ENCODE measurements at regions not wholly inside any gene's neighbourhood (a gene's known extent, or its start where the extent isn't known, plus 50 kb on each side); places are given as distances from the start of the nearest gene placed in this dataset.

DNA sequence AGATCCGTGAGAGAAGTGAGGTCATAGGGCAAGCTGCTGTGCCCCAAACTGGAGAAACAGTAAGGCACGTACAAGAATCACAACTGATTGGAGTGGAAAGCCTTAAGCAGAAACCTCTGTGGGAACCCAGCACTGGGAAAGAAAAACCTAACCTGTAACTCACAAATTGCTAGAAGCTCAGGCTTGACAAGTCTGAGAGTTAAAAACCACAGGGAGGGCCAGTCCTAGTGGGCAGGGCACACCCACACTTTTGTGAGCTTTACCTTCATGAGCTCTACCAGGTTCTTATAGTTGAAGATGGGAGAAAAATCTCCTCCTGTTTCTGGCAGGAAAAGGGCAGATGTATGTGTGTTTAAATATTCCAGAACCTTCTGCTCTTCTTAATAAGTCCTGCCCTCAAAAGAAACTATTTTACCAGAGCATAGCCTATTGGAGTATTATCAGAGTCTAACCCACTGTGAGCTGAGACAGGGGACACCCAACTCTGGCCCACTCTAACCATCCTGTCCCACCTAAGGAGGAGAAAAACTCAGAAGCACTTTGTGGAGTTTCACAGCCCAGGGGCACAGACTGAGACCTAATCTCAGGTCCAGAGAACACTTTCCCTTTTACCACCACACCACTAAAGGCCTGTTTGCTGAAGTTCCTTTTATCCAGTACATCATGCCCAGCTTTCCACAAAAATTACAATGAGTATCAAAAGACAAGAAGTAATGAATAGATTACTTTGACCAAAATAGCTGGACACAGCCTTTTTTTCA is 1265.7 kb upstream of the CHAC2 start:
- CTCF ChIA-PET = no interaction called here
- no TSS peak for BruUV-seq (replicated peaks)

GRCh38 chr2:52500561-52500960 is 1267.0 kb upstream of the CHAC2 start:
- Histone ChIP-seq H3K36me3 (ENCODE audit: low read depth) (no peaks in the 10 kb centered on the region), H3F3A (ENCODE audit: insufficient read depth, low read depth) (no peaks in the 10 kb centered on the region), H3K27ac (no peak overlapping the region), H3K9me2 (ENCODE audit: insufficient read depth) (no peaks in the 10 kb centered on the region), H3K9me3 (ENCODE audit: insufficient read depth, low read depth) (no peaks in the 10 kb centered on the region), H3K4me2 (no peak overlapping the region), H3K79me2 (ENCODE audit: low read depth) (no peaks in the 10 kb centered on the region), H4K20me1 (ENCODE audit: insufficient read depth) (no peaks in the 10 kb centered on the region), H2AFZ (no peak overlapping the region), H3K4me3 (no peak overlapping the region), H3K4me1 (replicated peaks; ENCODE audit: insufficient read depth) (no peaks in the 10 kb centered on the region), H3K27me3 (ENCODE audit: insufficient read depth, low read depth) (no peaks in the 10 kb centered on the region)
- intact Hi-C loops (cut with micrococcal nuclease; ENCODE audit: unreplicated experiment) = no loop called here
- DNase-seq = no peak
- BruUV-seq (replicated peaks) = no TSS peak
- ChIA-PET CTCF (no interaction called here), POLR2A (ENCODE audit: unreplicated experiment) (no interaction called here)
- no peak for TF ChIP-seq CTCF (conservative IDR thresholded peaks at IDR 0.05)
- TF ChIP-seq EZH2 (IDR thresholded peaks at IDR 0.05; ENCODE audit: low read depth) = no peak

More for the DNA sequence above, 1265.7 kb upstream of the CHAC2 start:
- no peak overlapping the region for H3K4me3 ChIP-seq
- H3K9me2 ChIP-seq (ENCODE audit: insufficient read depth) = no peaks in the 10 kb centered on the region
- no peaks in the 10 kb centered on the region for H3F3A ChIP-seq (ENCODE audit: insufficient read depth, low read depth)
- H3K36me3 ChIP-seq (ENCODE audit: low read depth) = no peaks in the 10 kb centered on the region
- peak in 1 of 2 experiments; percentile 9 for DNase-seq
- no peaks in the 10 kb centered on the region for H4K20me1 ChIP-seq (ENCODE audit: insufficient read depth)
- intact Hi-C loops (cut with micrococcal nuclease; ENCODE audit: unreplicated experiment) = no loop called here
- no peaks in the 10 kb centered on the region for H3K9me3 ChIP-seq (ENCODE audit: insufficient read depth, low read depth)
- H3K4me2 ChIP-seq = no peak overlapping the region
- H2AFZ ChIP-seq = no peak overlapping the region
- H3K27me3 ChIP-seq (ENCODE audit: insufficient read depth, low read depth) = no peaks in the 10 kb centered on the region
- no peaks in the 10 kb centered on the region for H3K4me1 ChIP-seq (replicated peaks; ENCODE audit: insufficient read depth)
- H3K79me2 ChIP-seq (ENCODE audit: low read depth) = no peaks in the 10 kb centered on the region
- H3K27ac ChIP-seq = no peak overlapping the region
- TF ChIP-seq EZH2 (IDR thresholded peaks at IDR 0.05; ENCODE audit: low read depth) (no peak), CTCF (conservative IDR thresholded peaks at IDR 0.05) (no peak)
- POLR2A ChIA-PET (ENCODE audit: unreplicated experiment) = no interaction called here

GRCh38 chr2:52498077-52498750 is 1269.4 kb upstream of the CHAC2 start:
- intact Hi-C loops (cut with micrococcal nuclease; ENCODE audit: unreplicated experiment) = no loop called here
- Histone ChIP-seq H3K9me3 (ENCODE audit: insufficient read depth, low read depth) (no peaks in the 10 kb centered on the region), H3K4me2 (no peak overlapping the region), H3K4me3 (no peak overlapping the region), H4K20me1 (ENCODE audit: insufficient read depth) (no peaks in the 10 kb centered on the region), H2AFZ (no peak overlapping the region), H3K9me2 (ENCODE audit: insufficient read depth) (no peaks in the 10 kb centered on the region), H3K4me1 (replicated peaks; ENCODE audit: insufficient read depth) (no peaks in the 10 kb centered on the region), H3K27me3 (ENCODE audit: insufficient read depth, low read depth) (no peaks in the 10 kb centered on the region), H3K36me3 (ENCODE audit: low read depth) (no peaks in the 10 kb centered on the region), H3F3A (ENCODE audit: insufficient read depth, low read depth) (no peaks in the 10 kb centered on the region), H3K27ac (no peak overlapping the region), H3K79me2 (ENCODE audit: low read depth) (no peaks in the 10 kb centered on the region)
- BruUV-seq (replicated peaks) = no TSS peak
- CTCF ChIA-PET = no interaction called here
- no peak for DNase-seq
- POLR2A ChIA-PET (ENCODE audit: unreplicated experiment) = no interaction called here
- TF ChIP-seq CTCF (conservative IDR thresholded peaks at IDR 0.05) (no peak), EZH2 (IDR thresholded peaks at IDR 0.05; ENCODE audit: low read depth) (no peak)

All from PC-9 (cell line).